NCI-H82 treated with DMSO at 0.1 percent for 48 hours (cell line): ENCODE measurements at regions not wholly inside any gene's neighbourhood (a gene's known extent, or its start where the extent isn't known, plus 50 kb on each side); places are given as distances from the start of the nearest gene placed in this dataset.
"Not testable (repeated sequence)": the region's sequence is repeated elsewhere in the genome, so short reads cannot be mapped to it uniquely, and the experiment has no call there.

Source experiments
- DNase-seq: peaks from one replicate; lab custom pipeline; 2025; ENCODE audit not compliant: unreplicated experiment; lab: John Stamatoyannopoulos, UW

DNA sequence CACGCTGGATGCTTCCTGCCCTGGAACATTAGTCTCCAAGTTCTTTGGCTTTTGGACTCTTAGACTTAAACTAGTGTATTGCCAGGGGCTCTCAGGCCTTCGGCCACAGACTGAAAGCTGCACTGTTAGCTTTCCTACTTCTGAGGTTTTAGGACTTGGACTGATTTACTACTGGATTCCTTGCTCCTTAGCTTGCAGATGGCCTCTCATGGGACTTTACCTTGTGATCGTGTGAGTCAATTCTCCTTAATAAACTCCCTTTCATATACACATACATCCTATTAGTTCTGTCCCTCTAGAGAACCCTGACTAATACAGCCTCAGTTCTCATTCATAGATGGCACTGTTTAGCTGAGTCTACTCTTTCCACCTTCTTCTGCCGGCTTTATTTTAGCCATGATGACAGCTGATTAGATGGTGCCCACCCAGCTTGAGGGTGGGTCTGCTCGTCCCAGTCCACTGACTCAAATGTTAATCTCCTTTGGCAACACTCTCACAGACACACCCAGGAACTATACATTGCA, 389.1 kb downstream of the NYAP2 start:
- no peak for DNase-seq

DNA sequence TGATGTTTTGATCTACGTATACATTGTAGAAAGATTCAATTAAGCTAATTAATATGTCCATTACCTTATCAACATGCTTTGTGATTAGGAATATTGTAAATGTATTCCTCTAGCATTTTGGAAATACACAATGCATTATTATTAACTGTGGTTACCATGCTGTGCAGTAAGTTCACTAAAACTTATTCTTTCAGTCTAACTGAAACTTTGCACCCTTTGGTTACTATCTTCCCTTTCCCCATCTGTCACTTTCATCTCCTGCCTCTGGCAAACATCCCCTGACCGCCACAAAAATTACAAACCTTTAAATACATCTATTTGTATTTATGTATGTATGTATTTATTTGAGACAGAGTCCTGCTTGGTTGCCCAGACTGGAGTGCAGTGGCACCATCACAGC, 388.0 kb downstream of the NYAP2 start:
- DNase-seq = no peak

GRCh38 chr2:225781991-225782390, 382.5 kb downstream of the NYAP2 start:
- DNase-seq = no peak

- no peak for DNase-seq
Observed at GRCh38 chr2:225781145-225781544, 381.6 kb downstream of the NYAP2 start.

GRCh38 chr2:225779829-225780228, 380.3 kb downstream of the NYAP2 start:
- no peak for DNase-seq

- DNase-seq = no peak
Observed at GRCh38 chr2:225773148-225773547, 373.6 kb downstream of the NYAP2 start.

DNA sequence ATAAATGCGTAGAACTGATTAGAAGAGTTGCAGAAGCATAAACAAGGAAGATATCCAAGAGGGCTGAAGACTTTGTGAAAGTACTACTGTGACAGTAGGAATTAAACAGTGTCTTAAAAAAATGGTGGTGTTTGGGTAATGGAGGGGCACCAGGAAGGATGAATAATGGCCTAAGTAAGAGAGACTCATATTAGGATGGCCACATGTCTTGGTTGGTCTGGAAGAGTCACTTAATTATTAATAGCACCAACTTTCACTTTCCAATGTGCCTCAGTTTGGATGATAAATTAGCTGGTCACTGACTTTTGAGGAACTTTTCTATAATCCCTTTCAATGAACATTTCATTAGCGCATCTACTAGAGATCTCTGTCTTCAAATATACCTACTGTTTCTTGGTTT, 372.2 kb downstream of the NYAP2 start:
- DNase-seq = no peak

DNA sequence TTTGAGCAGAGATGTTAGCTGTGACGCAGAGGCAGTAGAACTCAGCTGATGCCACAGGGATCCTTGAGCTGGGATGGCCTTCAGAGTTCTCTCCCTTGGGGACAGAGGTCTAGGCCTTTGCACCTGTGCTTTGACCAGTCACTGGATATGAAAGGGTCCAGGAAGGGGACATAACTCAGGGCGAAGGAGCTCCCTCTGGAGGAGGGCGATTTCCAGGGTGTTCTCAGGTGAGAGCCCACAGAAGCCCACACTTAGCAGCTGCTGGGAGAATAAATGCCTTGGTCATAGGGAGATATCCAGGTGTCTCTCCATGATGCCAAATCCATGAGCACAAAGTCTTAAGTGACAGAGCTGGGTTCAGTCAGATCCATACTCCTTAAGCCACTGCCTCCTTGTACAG, 369.2 kb downstream of the NYAP2 start:
- DNase-seq = no peak

DNA sequence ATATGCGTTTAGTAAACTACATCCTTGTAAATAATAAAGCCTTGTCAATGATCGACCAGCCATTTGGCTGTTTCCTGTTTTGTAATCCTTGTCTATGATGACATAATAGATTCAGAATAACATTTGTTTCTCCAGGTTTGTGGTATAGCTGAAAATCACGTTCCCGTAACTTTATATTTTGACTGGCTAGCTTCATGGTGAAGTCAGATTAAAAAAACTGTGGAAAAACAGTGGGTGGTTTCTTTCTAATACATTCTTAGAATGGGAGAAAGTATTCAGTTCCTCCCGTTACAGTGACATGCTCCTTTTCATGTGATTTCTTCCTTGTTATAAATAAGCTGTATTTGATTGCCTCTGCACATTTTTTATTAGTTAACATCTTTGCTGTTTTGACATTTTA, 366.9 kb downstream of the NYAP2 start:
- no peak for DNase-seq

DNA sequence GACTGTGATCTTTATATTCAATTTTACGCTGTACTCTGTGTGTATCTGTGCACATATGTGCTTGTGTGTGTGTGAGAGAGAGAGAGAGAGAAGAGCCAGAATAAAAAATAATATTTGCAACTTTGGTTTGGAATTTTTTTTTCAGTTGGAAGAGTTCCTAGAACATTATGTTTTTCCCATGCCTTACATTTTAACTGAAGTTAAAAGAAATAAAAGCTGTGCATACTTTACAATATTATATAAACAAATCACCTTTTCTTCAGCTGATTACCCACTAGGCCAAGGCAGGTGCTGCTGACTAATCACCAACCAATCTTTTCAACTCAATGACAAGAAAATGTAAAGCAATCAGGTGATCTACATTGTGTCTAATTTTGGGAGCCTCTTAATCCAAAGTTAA, 366.3 kb downstream of the NYAP2 start:
- no peak for DNase-seq

DNA sequence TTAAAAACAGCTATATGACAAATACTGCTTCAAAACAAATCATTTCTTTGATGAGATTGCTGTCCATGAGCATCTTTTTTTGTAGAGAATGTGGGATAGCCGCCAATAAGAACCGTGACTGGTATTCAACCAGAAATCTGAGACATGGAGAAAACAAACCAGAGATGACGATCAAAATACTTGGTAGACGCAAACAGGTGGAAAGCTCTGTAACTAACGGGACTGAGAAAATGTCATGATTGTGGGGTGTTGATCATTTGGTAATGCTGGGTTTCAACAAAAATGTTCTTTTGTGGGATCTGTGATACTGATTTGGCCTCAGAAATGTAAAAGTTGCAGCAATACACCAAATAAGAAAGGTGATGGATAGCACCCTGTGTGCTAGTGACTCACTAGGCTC, 364.8 kb downstream of the NYAP2 start:
- DNase-seq = no peak

DNA sequence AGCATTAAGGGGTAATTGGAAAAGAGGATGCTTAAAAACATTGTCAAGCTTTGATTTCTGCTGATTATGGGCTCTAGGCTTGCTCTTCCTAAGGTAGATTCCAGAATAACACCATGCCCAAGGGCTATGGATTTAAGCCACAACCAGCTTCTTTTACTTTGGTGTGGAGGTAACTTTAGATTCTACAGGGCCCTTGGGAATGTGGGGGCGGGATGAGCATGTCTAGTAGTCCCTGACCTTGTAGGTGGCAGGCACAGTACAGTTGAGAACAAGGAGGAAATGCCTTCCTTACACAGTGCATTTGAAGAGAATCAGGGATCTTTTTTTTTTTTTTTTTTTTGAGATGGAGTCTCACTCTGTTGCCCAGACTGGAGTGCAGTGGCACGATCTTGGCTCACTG, 364.2 kb downstream of the NYAP2 start:
- no peak for DNase-seq

DNA sequence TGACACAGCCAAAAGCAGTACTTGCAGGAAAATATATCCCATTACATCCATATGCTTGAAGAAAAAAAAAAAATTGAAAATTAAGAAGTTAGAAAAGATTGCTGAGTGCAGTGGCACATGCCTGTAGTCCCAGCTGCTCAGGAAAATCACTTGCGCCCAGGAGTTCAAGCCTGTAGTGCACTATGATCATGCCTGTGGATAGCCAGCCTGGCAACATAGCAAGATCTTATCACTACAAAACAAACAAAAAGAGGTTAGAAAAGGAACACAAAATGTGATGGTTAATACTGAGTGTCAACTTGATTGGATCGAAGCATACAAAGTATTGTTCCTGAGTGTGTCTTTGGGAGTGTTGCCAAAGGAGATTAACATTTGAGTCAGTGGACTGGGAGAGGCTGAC, 361.9 kb downstream of the NYAP2 start:
- no peak for DNase-seq

GRCh38 chr2:225757248-225757647, 357.7 kb downstream of the NYAP2 start:
- no peak for DNase-seq

GRCh38 chr2:225756198-225756597, 356.7 kb downstream of the NYAP2 start:
- no peak for DNase-seq

- no peak for DNase-seq
Observed at GRCh38 chr2:225748609-225749008, 349.1 kb downstream of the NYAP2 start.

- not testable (repeated sequence) for DNase-seq
Observed at GRCh38 chr2:225743996-225744395, 344.5 kb downstream of the NYAP2 start.

GRCh38 chr2:225742487-225742886, 343.0 kb downstream of the NYAP2 start:
- no peak for DNase-seq

DNA sequence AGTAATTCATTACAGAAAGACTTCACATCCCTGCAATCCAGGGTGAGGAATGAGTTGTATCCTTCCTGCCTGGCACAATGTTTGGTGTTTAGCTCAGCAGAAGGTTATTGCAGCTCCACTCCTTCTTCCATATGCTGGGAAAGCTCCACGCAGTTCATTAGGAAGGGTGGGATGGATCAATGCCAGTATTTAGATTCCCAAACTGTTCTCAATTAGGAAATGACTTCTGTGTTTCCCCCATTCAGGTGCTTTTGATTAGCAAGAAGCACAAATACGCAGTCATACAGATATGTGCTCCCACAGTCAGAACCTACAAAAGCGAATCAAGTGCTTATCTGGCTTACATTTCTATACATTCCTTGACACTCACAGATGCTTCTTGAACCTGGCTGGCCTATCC, 340.6 kb downstream of the NYAP2 start:
- no peak for DNase-seq

- DNase-seq = no peak
Observed at GRCh38 chr2:225739328-225739727, 339.8 kb downstream of the NYAP2 start.

- DNase-seq = no peak
Observed at GRCh38 chr2:225738735-225739134, 339.2 kb downstream of the NYAP2 start.

DNA sequence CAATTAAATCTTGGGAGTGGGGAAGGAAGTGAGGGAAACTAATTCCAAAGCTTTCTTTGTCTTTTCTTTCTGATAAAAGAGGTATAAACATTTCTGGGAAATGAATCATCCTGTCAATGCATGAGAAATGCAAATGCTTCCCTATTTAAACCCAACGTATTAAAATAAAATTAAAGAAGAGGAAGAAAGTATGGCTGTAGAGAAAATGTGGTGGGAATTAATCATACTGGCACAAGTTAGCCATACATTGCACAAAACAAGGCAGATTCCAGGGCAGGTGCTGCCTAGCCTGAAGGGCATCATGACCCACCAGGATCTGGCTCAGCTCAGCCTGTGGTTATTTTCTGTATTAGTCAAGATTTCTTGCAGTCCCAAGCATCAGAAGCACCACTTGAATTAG, 338.0 kb downstream of the NYAP2 start:
- no peak for DNase-seq

DNA sequence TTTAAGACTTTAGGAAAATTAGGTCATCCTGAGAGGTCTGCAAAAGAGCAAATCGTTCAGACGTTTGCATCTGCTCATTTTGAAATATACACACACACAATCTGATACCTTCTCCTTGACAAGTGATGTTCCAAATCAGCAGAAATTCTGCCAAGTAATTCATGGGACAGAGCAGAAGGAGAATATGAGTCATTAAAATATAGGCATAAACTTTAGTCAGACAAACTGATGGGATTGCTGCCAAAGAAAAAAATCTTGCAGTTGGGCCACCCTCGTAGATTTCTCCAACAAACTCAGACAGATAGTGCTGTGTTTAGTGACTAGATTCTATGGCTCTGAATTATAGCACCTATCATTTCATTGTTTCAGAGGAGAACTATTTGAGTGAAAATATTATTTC, 336.3 kb downstream of the NYAP2 start:
- DNase-seq = no peak

- DNase-seq = no peak
Observed at GRCh38 chr2:225725726-225726125, 326.2 kb downstream of the NYAP2 start.
